ENCODE measurements at regions not wholly inside any gene's neighbourhood (a gene's known extent, or its start where the extent isn't known, plus 50 kb on each side); places are given as distances from the start of the nearest gene placed in this dataset.
"Not testable (repeated sequence)": the region's sequence is repeated elsewhere in the genome, so short reads cannot be mapped to it uniquely, and the experiment has no call there.

DNA sequence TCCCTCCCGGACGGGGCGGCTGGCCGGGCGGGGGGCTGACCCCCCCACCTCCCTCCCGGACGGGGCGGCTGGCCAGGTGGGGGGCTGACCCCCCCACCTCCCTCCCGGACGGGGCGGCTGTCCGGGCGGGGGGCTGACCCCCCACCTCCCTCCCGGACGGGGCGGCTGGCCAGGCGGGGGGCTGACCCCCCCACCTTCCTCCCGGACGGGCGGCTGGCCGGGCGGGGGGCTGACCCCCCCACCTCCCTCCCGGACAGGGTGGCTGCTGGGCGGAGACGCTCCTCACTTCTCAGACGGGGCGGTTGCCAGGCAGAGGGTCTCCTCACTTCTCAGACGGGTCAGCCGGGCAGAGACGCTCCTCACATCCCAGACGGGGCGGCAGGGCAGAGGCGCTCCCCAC, 168.5 kb upstream of the SPRED2 start:
- DNase-seq (ENCODE audit: low read depth, low spot score); in situ Hi-C loops (cut with HindIII; ENCODE audit: low pct_unique_long_range_greater_than_20kb, low sequenced_read_pairs): not testable (repeated sequence)

DNA sequence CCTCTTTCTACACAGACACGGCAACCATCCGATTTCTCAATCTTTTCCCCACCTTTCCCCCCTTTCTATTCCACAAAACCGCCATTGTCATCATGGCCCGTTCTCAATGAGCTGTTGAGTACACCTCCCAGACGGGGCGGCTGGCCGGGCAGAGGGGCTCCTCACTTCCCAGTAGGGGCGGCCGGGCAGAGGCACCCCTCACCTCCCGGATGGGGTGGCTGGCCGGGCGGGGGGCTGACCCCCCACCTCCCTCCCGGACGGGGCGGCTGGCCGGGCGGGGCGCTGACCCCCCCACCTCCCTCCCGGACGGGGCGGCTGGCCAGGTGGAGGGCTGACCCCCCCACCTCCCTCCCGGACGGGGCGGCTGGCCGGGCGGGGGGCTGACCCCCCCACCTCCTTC, 168.0 kb upstream of the SPRED2 start:
- in situ Hi-C loops (cut with HindIII; ENCODE audit: low pct_unique_long_range_greater_than_20kb, low sequenced_read_pairs); DNase-seq (ENCODE audit: low read depth, low spot score): not testable (repeated sequence)

DNA sequence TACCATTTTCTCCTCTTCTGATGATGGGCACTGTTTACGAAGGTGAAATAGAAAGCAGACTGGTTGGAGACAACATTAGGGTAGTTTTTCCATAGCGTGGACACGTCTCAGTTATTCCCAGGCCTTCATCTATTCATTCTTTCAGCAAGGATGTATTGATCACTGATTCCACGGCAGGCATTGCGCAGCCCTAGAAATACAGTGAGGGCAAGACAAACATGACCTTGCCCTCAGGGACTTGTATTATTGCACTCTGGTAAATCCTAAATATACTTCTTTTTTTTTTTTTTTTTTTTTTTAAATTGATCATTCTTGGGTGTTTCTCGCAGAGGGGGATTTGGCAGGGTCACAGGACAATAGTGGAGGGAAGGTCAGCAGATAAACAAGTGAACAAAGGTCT, 167.3 kb upstream of the SPRED2 start:
- no peak for DNase-seq (ENCODE audit: low read depth, low spot score)
- in situ Hi-C loops (cut with HindIII; ENCODE audit: low pct_unique_long_range_greater_than_20kb, low sequenced_read_pairs): no loop called here

DNA sequence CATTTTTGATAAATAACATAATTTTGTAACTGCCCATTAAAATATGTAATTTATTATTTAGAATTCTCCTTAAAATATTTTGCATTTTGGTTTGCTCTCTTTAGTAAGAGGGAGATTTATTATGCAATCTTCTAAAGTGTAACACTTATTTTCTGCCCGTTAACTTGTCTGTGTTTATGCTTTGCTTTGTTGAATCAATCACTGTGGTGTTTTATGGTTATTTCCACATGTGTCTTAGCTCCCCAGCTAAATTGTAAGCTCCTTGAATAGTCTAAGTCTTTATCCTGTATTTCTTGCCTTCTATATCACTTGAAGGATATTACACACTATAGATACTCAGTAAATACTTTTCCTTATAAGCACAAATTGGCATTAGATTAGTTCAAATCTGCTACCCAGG, 166.6 kb upstream of the SPRED2 start:
- no peak for DNase-seq (ENCODE audit: low read depth, low spot score)
- in situ Hi-C loops (cut with HindIII; ENCODE audit: low pct_unique_long_range_greater_than_20kb, low sequenced_read_pairs): no loop called here

DNA sequence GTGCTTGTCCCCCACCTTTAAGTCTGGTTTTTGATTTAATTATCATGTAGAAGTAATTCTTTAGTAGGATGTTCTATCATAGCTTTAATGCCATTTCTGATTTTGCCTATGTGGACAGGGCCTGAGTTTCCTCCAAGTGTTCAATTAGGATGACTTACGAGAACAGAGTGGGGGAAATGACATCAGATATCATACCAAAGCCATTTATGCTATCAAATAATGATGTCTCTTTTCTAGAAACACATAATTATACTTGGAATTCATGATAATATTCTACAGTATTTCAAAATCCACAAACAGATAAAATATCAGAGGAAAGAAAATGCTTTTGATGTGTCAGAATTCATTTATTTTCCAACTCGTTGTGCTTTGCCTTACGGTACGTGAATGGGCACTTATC, 165.9 kb upstream of the SPRED2 start:
- in situ Hi-C loops (cut with HindIII; ENCODE audit: low pct_unique_long_range_greater_than_20kb, low sequenced_read_pairs): no loop called here
- no peak for DNase-seq (ENCODE audit: low read depth, low spot score)

DNA sequence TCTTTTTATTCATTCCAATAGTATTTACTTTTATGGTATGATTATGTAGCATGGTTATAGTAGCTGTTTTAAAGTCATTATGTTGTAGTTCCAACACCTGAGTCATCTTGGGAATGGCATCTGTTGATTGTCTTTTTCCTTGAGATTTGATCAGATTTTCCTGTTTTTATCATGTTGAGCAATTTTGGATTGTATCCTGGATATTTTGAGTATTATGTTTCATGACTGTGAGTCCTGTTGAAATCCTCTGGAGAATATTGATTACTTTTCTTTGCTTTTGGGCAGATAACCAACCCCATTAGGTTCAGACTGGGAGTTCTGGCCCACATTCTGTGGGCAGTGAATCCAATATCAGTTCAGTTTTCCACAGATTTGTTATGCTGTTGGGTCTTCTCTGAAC, 163.2 kb upstream of the SPRED2 start:
- DNase-seq (ENCODE audit: low read depth, low spot score): no peak
- in situ Hi-C loops (cut with HindIII; ENCODE audit: low pct_unique_long_range_greater_than_20kb, low sequenced_read_pairs): no loop called here

DNA sequence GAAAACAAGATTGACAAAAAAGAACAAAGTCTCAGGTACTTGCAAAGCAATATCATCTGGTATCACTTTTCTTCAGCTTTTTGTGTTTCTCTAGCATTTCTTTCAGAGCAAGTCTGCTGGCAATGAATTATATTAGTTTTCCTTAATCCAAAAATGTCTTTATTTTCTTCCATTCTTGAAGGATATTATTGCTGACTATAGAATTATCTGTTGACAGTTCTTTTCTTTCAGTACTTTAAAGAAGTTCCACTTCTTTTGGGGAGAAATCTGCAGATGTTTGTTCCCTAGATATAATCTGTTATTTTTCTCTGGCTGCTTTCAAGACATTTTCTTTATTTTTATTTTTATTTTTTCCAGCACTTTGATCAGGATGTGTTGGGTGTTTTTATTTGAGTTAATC, 161.8 kb upstream of the SPRED2 start:
- in situ Hi-C loops (cut with HindIII; ENCODE audit: low pct_unique_long_range_greater_than_20kb, low sequenced_read_pairs): no loop called here

DNA sequence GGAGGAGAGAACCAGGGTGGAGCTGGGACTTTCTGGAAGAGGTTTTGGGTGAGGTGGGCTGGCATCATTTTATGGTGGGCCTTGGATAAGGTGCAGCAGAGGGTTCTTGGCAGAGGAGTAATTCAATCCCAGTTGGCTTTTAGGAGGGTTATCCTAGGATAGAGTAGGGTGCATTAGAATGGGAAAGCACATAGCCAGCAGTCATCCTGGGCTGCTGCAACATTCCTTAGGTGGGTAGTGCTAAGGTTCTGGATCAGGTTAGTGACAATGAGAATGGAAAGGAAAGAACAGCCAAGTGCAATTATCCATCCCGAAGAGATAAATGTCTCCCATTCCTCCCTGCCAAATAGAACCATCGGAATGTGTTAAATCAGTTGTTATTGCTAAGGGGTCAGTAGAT, 157.3 kb upstream of the SPRED2 start:
- in situ Hi-C loops (cut with HindIII; ENCODE audit: low pct_unique_long_range_greater_than_20kb, low sequenced_read_pairs): no loop called here
- DNase-seq (ENCODE audit: low read depth, low spot score): no peak

More for the DNA sequence above, 161.8 kb upstream of the SPRED2 start:
- no peak for DNase-seq (ENCODE audit: low read depth, low spot score)

DNA sequence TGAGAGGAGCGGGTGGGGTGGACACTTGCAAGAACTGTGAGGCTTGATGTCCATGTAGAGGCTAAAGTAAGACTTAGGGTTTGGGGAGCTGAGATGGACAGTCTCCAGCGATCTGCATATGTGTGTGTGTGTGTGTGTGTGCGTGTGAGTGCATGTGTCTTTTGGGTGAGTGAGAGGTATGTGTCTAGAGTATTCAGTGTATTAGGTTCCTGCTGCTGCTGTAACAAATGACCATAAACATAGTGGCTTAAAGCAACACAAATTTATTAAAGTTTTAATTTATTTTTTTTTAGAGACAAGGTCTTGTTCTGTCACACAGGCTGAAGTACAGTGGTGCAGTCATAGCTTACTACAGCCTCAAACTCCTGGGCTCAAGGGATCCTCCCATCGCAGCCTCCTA, 155.4 kb upstream of the SPRED2 start:
- in situ Hi-C loops (cut with HindIII; ENCODE audit: low pct_unique_long_range_greater_than_20kb, low sequenced_read_pairs): no loop called here
- DNase-seq (ENCODE audit: low read depth, low spot score): no peak

DNA sequence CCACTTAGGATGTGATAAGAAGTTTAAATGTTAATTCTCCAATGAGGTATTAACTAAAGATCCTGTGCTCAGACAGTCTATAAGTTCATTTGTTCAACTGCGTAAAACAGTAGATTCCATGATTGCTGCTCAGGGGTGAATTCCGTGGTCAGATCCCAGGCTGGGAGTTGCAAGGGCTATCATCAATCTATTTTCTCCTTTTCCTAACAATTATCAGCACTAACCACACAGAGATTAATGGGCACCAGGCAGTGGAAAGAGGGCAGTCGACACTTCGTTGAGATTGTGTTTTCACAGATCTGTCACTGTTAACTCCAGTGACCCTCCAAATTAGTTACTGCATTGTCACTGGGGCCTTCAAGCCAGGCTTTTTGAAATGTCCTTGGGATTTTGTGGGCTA, 154.1 kb upstream of the SPRED2 start:
- in situ Hi-C loops (cut with HindIII; ENCODE audit: low pct_unique_long_range_greater_than_20kb, low sequenced_read_pairs): no loop called here
- no peak for DNase-seq (ENCODE audit: low read depth, low spot score)

DNA sequence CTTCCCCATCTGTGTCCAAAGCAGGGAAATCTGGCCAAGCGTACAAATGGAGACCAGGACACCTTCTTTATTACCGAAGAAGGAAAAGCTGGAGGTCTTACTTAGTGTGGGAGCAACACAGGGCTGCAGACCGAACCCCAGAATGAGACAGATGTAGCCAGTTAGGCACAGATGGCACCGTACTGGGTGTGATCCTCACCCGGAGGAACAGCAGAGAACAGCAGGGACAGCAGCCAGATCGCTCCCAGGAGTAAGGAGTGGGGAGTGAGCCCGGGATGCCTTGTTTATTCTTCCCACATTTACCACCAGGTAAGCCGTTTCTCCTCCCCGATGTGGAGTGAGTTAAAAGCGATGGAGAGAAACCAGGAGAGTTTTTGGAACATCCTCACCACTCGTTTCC, 150.7 kb upstream of the SPRED2 start:
- DNase-seq (ENCODE audit: low read depth, low spot score): no peak
- in situ Hi-C loops (cut with HindIII; ENCODE audit: low pct_unique_long_range_greater_than_20kb, low sequenced_read_pairs): no loop called here

DNA sequence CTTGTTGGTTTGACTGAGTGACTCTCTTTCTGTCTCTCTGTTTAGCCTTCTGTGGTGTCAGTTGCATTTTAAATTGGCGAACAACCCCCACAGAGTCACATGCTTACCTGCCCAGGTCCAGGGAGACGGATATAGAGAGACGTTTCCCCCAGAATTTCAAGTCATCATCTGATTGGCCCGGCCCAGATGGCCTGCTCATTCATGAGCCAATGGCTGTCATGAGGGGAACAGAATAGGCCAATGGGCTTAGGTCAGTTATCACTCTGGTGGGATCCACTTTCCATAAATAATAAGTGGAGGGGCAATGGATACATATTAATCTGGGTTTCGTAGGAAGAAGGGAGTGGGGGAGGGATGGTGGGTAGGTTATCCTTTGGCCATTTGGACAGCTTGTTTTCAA, 150.0 kb upstream of the SPRED2 start:
- in situ Hi-C loops (cut with HindIII; ENCODE audit: low pct_unique_long_range_greater_than_20kb, low sequenced_read_pairs): no loop called here
- DNase-seq (ENCODE audit: low read depth, low spot score): no peak

DNA sequence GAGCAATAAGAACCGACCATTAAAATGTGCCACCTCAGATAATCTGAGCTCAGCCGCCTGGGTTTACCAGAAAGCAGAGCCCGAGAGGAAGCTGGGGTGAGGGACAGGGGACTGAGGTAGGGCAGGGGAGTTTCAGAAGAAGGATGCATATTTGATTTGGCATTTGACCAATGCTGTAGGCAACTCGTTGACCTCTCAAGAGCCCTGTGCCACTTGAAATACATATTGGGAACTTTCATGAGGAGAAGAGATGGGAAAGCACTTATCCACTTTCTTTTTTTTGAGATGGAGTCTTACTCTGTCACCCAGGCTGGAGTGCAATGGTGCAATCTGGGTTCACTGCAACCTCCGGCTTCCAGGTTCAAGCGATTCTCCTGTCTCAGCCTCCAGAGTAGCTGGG, 148.4 kb upstream of the SPRED2 start:
- no peak for DNase-seq (ENCODE audit: low read depth, low spot score)
- in situ Hi-C loops (cut with HindIII; ENCODE audit: low pct_unique_long_range_greater_than_20kb, low sequenced_read_pairs): no loop called here

DNA sequence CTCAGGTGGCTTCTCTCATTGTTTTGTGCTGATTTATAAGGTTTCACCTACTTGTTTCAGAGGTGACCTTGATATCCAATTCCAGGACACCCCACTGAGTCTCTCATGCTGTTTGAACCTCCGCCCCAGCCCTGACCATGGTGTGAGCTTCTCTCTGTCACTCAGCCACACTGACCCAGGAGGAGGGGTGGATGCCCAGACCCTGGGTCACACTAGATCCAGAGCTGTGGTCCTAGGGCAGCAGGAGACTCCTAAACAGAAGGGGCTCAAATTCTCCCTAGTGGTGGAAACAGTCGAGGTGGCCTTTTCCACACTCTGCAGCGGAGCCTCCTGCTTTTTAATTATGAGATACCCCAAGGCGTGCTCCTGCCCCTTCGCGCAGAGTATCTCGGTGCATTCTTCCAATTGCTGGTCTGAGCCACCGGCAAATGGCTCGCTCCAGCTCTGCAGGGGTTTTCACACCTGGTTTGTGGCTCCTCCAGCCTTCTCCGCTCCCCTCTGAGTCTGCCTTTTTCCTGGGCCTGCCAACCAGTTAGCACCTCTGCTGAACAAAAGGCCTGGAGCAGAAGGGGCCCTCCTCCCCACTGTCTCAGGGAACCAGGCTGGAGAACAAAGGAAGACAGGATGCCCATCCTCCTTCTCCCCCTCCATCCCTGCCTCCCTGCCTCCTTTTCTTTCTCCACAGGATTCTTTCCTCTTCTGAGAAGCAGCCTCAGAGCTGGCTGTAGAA, 147.3 kb upstream of the SPRED2 start:
- DNase-seq (ENCODE audit: low read depth, low spot score): no peak
- in situ Hi-C loops (cut with HindIII; ENCODE audit: low pct_unique_long_range_greater_than_20kb, low sequenced_read_pairs): no loop called here

DNA sequence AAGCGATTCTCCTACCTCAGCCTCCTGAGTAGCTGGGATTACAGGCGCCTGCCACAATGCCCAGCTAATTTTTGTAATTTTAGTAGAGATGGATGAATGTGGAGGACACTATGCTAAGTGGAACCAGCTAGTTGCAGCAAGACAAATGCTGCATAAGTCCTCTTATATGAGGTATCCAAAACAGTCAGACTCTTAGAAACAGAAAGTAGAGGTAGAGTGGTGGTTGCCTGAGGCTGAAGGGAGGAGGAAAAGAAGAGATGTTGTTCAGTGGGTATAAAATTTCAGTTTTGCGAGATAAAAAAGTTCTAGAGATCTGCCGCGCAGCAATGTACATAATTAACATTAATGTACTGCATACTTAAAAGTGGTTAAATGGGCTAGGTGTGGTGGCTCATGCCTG, 145.3 kb upstream of the SPRED2 start:
- DNase-seq (ENCODE audit: low read depth, low spot score): no peak
- in situ Hi-C loops (cut with HindIII; ENCODE audit: low pct_unique_long_range_greater_than_20kb, low sequenced_read_pairs): no loop called here

DNA sequence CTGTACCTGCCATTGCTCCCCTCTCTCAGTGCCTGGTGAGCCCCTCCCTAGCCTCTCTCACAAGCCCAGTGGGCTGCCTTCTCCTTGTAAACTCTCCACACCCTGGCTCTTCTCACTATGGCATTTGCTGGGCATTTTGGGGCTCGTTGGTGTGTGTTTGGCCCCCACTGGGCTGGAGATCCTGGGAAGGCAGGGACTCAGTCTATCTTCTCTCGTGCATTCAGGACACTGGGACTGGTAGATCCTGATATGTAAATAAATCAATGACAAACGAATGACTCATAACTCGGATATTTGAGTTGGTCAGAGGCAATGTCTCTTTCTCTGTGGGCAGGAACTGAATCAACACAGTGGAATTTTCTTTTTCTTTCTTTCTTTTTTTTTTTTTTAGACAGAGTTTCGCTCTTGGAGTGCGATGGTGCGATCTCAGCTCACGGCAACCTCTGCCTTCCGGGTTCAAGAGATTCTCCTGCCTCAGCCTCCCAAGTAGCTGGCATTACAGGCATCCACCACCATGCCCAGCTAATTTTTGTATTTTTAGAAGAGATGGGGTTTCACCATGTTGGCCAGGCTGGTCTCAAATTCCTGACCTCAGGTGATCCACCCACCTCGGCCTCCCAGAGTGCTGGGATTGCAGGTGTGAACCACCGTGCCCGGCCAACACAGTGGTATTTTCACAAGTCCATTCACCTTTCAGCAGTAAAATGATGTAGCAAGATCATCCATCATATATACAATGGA, 144.6 kb upstream of the SPRED2 start:
- peak; percentile 67 for DNase-seq (ENCODE audit: low read depth, low spot score)
- in situ Hi-C loops (cut with HindIII; ENCODE audit: low pct_unique_long_range_greater_than_20kb, low sequenced_read_pairs): no loop called here

DNA sequence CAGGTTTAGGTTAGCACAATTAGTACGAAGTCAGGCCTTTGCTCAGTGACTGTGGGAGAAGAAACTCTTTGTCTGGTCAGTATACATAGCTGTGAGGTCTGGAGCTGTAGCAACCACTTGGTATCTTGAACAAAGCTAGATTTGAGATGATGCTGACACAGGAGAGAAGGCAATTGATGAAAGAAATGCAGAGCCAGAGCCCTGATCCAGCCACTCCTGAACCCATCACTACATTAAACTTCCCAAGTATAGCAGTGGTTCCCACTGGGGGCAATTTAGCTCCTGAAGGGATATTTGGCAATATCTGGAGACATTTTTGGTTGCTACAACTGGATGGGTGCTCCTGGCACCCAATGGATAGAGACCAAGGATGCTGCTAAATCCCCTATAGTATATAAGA, 143.9 kb upstream of the SPRED2 start:
- no peak for DNase-seq (ENCODE audit: low read depth, low spot score)
- in situ Hi-C loops (cut with HindIII; ENCODE audit: low pct_unique_long_range_greater_than_20kb, low sequenced_read_pairs): no loop called here

DNA sequence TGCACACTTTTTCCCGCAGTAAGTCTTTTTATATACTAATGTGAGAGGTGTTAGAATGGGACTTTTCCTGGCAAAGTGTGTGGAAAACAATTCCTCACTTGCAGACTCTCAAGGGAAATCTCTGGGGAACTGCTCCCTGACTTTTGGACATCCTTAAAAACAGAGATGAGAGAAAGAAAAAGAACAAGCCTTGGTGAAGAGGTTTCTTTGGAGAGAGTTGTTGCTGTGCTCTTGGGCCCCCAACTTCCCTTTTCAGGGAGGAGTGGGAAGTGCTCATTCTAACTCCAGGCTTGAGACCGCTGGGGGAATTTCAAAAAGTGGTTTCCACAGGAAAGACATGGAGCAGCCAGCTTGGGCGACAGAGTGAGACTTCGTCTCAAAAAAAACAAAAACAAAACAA, 142.6 kb upstream of the SPRED2 start:
- in situ Hi-C loops (cut with HindIII; ENCODE audit: low pct_unique_long_range_greater_than_20kb, low sequenced_read_pairs): no loop called here
- no peak for DNase-seq (ENCODE audit: low read depth, low spot score)

DNA sequence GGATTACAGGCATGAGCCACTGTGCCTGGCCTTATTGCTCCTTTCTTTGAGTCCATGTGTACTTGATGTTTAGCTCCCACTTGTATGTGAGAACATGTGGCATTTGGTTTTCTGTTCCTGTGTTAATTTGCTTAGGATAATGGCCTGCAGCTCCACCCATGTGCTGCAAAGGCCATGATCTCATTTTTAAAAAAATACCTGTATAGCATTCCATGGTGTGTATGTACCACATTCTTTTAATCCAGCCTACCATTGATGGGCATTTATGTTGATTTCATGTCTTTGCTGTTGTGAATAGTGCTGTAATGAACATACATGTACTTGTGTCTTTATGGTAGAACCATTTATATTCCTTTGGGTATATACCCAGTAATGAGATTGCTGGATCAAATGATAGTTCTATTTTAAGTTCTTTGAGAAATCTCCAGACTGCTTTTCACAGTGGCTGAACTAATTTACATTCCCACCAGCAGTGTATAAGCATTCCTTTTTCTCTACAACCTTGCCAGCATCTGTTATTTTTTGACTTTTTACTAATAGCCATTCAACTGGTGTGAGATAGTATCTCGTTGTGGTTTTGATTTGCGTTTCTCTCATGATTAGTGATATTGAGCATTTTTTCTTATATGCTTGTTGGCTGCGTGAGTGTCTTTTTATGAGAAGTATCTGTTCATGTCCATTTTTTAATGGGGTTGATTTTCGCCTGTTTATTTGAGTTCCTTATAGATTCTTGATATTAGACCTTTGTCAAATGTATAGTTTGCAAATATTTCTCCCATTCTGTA, 136.4 kb upstream of the SPRED2 start:
- DNase-seq (ENCODE audit: low read depth, low spot score); in situ Hi-C loops (cut with HindIII; ENCODE audit: low pct_unique_long_range_greater_than_20kb, low sequenced_read_pairs): not testable (repeated sequence)
